ENCODE measurements at regions not wholly inside any gene's neighbourhood (a gene's known extent, or its start where the extent isn't known, plus 50 kb on each side); places are given as distances from the start of the nearest gene placed in this dataset.
"Not testable (repeated sequence)": the region's sequence is repeated elsewhere in the genome, so short reads cannot be mapped to it uniquely, and the experiment has no call there.

DNA sequence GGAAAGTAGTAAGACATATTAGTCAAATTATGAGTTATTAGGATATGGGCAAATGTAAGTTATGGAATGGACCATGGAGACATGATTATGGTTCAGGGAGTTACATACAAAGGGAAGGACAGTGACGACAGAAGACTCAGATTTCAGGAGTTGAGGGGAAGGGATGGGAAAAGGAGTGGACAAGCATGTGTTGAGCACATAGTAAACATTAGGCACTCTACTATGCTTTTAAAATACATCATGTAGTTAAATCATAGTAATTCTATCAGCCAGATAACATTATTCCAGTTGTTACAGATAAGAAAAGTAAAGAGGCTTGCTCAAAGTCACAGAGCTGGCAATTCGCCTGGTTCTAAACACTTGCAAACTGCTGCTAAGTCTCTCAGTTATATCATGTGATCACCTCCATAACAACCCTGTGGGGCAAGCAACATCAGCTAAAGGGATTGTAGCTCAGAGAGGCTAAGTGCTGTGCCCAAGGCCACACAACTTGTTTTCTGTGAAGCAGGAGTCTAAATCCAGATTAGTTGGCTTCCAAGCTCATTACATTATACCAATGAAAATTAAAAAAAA lies 115.2 kb upstream of the MDFIC start:
- no peak for DNase-seq (ENCODE audit: low read depth in 2 of 2)

DNA sequence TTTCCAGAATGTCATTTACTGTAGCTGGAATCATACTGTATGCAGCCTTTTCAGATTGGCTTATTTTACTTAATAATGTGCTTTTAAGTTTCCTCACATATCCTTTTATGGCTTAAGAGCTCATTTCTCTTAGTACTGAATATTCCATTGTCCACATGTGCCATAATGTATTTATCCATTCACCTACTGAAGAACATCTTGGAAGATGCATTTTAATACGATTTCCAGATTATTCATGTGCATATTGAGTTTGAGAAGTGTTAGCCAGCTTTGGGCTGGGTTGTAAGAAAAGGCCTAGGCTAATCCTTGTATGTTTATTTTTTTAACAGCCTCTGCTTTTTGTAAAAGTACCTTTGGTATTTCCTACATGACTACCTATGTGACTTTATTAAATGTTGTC lies 109.3 kb upstream of the MDFIC start:
- DNase-seq (ENCODE audit: low read depth in 2 of 2): no peak

DNA sequence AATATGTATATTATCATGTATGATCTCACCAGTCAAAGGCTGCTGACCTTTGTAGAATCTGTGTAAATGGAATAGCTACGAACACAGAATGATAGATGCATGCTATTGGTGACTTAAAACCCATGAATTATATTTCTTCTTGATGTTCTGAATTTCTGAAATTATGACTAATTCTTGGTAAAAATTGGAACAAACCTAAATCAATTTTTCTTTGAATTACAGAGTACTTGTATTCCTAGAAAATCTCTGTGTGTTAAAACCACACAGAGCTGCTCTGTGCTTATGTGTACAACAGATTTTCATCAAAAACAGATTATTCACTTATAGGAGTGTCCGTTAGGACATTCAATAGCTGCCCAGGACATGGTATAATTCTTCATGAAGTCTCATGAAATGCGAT lies 108.3 kb upstream of the MDFIC start:
- no peak for DNase-seq (ENCODE audit: low read depth in 2 of 2)

DNA sequence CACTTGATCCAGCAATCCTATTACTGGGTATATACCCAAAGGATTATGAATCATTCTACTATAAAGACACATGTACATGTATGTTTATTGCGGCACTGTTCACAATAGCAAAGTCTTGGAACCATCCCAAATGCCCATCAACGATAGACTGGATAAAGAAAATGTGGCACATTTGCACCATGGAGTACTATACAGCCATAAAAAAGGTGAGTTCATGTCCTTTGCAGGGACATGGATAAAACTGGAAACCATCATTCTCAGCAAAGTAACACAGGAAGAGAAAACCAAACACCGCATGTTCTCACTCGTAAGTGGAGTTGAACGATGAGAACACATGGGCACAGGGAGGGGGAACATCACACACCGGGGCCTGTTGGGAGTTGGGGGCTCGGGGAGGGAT lies 104.9 kb upstream of the MDFIC start:
- not testable (repeated sequence) for DNase-seq (ENCODE audit: low read depth in 2 of 2)

DNA sequence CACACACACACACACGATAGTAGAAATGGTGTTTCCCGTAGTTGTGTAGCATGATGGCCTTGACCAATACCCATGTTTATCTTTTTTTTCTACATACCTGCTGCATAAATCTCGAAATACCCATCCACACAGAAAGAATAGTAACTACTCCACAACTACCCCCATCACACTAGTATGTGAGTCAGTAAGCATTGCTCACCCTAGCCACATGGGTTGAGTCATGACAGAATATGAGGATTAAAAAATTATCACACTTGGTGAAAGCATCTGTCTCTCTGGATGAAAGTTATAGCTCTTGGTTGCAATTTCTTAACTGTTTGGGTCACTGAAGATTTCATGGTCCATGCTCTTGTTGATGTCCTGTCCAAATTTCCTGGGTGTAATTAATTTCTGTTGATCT lies 103.4 kb upstream of the MDFIC start:
- DNase-seq (ENCODE audit: low read depth in 2 of 2): no peak

DNA sequence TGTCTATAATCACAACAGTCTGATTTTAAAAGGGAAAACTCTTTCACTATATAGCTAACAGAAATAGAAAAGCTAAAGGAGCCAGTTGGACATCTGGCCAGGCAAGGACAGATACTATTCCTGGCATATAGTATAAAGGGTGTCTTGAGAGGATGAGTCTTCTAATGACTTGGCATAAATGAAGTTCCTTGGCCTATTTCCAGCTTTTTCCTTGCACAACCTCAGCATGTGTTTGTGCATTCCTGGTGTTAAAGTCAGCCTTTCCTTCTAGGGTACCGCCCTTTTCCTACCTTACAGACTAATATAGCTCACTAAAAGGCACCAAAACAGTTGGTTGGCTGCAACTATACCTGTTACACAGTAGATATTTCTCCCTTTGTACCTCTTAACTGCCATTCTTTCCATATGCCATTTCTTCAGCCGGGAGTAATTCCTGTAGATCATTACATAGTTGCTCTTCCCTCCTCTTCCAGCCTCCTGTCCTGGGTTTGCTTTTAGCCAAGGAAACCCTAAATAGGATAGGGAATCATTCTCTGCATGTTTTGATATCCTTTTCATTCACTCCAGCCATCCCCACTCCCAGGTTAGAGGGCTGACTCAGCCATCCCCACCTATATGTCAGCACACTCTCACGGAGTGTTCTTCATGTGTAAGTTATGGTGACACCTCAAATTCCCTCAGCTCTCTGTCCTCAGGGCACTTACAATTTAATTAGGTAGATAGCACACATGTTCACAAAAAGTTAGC lies 102.1 kb upstream of the MDFIC start:
- DNase-seq (ENCODE audit: low read depth in 2 of 2): no peak

DNA sequence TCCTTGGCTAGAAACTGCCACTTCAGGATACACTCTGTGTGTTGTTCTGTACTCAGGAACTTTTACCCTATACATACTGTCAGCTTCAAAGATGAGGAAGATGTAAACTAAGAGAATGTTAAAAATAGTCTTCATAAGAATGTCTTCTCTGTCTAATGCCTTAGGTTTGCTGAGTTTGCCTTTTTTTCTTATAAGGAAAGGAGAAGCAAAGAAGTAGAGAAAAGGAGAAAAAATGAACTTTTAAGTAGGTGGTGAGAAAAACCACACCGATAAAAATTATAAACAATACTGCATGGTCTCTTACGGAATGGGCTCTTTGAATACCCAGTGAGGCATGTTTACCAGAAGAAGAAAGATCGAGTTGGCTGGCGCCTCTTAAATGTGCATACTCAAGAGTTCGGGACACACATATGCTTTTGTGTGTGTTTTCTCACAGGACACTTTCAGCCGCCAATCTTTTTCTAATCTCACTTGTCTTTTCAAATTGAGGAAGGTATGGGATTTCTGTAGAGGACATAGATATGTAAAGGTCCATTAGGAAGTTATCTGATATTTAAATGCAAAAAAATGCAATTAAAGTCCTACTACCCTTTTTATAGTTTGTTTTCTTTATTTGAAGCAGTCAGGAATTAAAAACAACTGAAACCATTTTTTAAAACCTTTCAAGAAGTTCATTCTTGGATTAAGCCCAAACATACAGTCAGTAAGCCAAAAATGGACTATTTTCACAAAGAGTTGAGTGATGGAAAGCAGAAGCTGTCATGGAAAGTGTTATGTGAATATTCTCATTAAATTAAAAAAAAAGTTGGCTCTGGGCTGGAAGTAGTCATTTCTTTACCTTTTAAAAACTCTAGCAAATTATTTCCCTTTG lies 100.6 kb upstream of the MDFIC start:
- no peak for DNase-seq (ENCODE audit: low read depth in 2 of 2)

DNA sequence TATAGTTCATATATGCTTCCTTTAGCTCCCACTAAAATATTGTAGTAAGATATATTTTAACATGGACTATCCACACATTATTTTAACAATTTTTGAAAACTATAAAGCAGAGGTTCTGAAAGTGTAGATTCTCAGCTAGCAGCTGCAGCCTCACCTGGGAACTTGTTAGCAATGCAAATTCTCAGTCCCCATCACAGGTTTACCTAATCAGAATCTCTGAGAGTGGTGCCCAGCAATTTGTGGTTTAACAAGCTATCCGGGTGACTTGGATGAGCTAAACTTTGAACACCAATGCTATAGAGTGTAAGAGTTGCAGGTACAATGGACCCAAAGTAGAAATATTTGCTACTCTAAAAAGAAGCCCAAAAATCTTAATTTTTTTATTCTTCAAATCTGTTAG lies 99.8 kb upstream of the MDFIC start:
- no peak for DNase-seq (ENCODE audit: low read depth in 2 of 2)

DNA sequence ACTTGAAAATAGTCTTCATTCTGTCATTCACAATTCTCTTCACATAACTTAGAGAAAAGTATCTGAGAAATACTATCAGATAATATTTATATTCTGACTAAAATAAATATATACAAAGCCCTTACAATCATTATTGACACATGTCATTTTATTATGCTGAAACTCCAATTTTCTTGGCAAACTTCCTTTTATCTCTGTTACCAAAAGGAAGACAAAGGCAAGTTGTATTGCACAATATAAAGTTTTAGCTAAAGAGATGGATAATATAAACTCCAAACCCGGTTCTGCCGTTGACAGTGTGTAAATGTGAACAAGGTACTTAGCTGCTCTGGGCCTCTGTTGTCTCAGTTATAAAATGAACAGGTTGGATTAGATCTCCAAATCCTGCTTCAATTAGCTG lies 99.0 kb upstream of the MDFIC start:
- DNase-seq (ENCODE audit: low read depth in 2 of 2): no peak

DNA sequence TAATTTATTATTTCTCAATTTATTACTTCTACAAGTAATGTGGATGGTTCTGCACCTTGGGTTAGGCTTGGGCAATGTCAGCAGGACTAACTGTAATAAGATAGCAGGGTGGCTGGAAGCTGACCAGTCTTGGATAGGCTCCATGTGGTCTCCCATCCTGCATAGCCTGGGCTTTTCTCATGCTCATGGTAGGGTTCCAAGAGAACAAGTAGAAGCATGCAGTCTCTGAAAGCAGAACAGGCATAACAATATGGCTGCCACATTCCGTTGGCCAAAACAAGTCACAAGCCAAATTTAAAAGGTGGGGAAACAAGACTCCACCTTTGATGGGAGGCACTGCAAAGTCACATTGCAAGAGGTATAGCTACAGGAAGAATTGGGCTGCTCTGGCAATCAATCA lies 98.6 kb upstream of the MDFIC start:
- no peak for DNase-seq (ENCODE audit: low read depth in 2 of 2)

DNA sequence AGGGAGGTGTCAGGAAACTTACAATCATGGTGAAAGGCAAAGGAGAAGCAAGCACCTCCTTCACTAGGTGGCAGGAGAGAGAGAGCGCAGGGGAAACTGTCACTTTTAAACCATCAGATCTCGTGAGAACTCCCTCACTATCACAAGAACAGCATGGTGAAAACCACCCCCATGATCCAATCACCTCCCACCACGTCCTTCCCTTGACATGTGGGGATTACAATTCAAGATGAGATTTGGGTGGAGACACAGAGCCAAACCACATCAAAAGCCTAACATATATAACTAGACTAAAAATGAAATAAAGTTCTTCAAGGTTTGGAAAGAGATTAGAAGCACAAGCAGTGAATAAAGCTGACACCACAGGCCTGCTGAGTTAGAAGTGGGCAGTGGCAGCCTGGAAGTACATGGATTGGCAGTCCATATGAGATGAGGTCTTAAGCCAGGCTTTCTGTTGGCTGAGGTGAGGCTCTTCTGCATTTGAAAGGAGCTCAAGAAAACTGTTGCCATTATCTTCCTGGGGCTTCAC lies 96.4 kb upstream of the MDFIC start:
- DNase-seq (ENCODE audit: low read depth in 2 of 2): peak in 1 of 2 donors; percentile 23

DNA sequence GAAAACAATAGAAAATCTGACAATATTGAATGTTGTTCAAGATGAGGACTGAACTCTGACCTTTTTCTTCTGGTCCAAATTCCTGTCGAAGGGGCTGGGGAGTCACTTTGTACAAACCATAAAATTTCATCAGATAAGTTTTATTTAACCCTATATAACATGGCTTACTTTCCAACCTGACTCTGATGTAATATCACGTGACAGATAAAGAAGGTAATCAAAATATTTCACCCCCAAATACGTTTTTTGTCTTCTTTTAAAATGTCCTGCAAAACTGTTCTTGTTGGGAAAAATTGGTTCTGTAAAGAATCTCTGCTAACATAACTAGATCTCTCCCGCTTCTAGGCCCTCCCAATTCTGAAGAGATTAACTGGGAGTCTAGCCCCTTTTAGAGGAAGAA lies 90.9 kb upstream of the MDFIC start:
- no peak for DNase-seq (ENCODE audit: low read depth in 2 of 2)

DNA sequence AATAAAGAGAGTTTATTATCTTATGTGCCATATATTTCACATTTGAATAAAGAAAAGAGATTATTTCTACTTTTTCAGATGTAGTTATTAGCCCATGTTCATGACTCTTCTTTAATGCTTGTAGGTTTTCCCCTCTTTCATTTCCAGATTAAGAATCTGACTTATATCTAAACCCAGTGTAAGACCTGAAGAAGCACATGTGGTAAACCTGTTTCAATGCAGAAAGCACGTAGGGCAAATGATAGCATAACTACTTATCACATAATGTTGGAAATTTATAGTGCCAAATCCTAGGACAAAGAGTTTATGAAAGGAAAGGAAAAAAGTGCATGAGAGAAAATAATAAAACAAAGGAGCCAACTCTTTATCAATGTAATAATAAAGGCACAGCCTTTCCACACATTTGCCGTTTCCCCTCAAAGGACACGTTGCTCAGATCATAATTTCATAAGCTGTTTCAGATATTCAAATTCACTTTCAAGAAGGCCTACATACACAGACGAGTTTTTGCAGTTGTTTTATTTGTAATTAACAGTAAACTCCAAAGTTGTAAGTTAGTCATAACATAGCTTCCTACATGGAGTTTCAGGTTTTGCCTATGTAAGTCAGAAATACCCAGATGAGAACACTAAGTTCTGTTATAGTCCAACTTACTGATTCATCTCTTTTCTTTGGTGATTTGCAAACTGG lies 88.8 kb upstream of the MDFIC start:
- DNase-seq (ENCODE audit: low read depth in 2 of 2): no peak

DNA sequence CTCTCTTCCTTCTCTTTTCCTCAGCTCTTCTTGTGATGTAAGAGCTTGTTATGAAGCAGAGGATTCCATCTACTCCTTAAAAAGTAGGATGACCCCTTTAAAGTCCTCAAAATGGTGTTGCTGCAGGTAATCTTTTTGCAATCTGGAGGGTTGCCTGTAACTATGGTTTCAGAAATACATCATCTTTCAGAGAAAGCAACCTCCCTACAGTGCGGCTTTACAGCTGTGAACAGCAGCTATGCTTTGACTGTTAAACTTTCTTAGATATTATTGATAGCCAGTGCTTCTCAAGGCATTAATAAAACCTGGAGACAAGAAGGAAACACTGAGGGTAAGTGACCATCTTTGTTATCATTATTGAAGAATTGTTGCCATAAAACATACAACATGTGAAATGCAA lies 86.6 kb upstream of the MDFIC start:
- DNase-seq (ENCODE audit: low read depth in 2 of 2): no peak

DNA sequence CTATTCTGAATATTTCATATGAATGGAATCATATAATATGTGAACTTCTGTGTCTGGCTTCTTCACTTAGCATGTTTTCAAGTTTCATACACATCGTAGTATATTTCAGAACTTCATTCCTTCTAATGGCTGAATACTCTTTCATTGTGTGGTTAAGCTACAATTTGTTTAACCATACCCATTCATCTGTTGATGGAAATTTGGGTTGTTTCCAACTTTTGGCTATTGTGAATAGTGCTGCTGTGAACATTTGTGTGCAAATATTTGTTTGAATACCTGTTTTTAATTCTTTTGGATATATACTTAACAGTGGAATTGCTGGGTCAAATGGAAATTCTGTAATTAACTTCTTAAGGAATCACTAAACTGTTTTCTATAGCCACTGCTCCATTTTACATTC lies 86.0 kb upstream of the MDFIC start:
- no peak for DNase-seq (ENCODE audit: low read depth in 2 of 2)

DNA sequence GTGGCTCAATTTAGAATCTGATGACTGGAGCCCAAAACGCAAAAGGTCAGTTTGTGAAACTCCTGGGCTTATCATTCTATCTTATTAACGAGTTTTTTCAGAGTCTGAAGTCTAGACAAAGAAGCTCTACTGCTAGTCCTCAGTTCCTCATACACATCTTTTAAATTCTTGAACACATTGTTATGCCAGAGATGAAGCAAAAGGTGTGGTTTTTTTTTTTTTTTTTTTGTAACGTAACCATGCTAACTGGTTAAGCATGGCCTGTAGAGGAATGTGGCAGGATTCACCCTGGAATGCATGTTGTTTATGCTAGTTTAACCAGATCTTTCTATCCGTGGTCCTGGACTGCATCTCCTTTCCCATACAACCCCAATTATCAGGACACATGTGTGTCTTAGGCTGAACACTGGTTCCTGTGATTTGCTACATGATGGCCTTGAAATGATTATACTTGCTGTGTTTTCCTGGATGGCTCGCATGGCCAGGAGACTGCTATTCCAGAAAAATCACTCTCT lies 79.3 kb upstream of the MDFIC start:
- DNase-seq (ENCODE audit: low read depth in 2 of 2): no peak

DNA sequence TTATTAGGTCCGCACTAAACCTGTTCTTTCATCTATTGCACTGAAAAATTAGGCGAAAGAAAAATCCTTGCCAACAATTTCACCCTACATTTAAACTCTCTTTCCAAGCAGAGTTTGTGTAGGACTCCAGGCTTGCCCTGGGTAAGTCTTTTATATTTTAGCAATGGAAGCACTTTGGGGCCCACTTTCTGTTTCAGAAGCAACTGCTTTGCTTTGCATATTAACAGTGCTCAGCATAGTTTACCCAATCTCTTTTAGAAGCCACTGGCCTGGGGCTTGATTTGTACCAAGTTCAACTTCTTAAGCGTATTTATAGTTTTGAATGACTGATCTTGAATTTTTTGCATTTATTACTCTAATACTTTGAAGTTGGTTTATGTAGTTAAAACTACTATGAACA lies 78.8 kb upstream of the MDFIC start:
- DNase-seq (ENCODE audit: low read depth in 2 of 2): no peak

DNA sequence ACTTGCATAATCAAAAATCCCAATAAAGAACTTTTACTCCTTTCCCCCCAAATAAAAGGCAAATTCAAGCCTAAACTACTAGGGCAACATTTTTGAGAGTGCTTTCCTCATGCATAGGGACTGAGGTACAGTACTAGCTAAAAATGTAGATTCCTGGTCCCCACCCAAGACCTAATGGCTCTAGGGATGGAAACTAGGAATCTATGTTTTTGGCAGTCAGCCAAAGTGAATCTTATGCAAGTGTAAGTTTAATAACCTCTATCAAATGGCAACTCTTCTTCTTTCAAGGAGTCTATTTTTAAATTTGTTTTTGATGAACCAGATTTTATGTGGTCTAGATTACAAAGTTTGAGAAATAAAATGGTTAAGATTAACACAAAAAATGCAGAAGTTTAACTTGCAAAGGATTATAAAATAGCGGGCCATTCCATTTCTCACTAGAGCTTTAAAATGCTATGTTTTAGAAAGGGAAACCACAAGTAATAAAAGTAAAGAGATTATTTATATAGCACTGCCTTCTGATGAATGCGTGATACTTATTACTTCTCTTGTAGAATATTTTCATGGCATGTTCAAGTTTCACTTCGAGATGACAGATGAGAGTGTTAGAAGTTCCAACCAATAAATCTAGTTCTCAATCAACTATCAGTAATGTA lies 70.4 kb upstream of the MDFIC start:
- no peak for DNase-seq (ENCODE audit: low read depth in 2 of 2)

DNA sequence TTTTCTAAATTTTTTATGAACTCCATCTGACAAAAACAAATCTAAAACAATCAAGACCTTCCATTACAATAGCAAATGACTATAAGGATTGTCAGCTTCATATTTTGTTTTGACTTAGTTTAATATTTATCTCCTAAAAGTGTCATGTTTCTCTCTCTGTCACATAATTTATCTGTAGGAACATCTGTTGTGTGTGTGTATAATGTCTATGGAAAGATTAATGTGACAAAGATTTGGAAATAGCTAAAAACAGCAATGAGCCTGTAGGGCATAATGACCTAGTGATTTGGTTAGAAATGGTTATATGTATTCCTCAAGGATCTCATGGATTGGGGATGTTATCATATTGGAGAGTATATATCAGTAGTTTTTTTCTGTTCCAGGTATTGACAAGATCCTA lies 69.6 kb upstream of the MDFIC start:
- DNase-seq (ENCODE audit: low read depth in 2 of 2): no peak

DNA sequence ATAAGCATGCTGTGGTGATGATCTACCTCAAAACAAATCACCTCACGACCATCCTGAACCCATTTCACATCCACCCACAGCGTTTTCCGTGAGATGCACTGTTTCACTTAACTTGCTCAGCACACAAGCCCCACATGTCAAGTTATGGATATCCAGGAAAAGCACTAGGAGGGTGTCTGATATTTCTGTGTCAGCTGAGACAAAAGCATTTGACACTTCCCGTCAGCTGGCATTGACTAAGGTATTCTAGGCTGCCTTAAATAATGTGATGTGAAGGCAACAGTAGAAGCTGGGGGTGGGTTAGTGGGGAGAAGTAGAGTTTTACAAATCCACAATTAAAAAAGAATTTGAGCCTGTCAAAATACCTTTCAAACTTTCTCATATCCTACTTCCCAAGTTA lies 68.7 kb upstream of the MDFIC start:
- DNase-seq (ENCODE audit: low read depth in 2 of 2): no peak

DNA sequence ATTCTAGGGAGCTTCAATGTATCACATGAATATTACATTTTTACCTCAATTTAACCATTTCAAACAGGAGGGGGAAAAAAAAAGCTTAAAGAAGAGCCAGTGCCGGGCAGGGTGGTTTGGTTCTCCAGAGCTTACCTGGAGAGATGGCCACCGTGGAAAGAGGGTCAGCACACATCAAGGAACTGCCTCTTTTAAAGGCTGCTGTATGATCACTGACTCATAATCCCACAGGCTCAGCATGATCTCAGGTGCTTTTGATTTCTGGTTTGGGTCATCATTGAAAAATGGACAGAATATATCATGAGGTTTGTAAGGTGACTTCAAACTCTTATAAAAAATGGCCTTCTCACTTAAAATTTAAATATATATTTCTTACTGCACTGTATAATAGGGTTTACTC lies 67.5 kb upstream of the MDFIC start:
- DNase-seq (ENCODE audit: low read depth in 2 of 2): no peak
